Brain pericyte (primary cell): ENCODE measurements at regions not wholly inside any gene's neighbourhood (a gene's known extent, or its start where the extent isn't known, plus 50 kb on each side); places are given as distances from the start of the nearest gene placed in this dataset.
A peak's percentile ranks its signal among the peaks of the same experiment; 100 is the strongest.
"Not testable (repeated sequence)": the region's sequence is repeated elsewhere in the genome, so short reads cannot be mapped to it uniquely, and the experiment has no call there.

Experiments used
- DNase-seq: peaks from one replicate; pipeline ENCODE4 v3.0.0-alpha.2; 2012; ENCODE audit warnings: low read depth, low spot score

- DNase-seq = no peak
Observed at GRCh38 chr22:48631288-48631863, 1196.3 kb downstream of the BRD1 start.

DNA sequence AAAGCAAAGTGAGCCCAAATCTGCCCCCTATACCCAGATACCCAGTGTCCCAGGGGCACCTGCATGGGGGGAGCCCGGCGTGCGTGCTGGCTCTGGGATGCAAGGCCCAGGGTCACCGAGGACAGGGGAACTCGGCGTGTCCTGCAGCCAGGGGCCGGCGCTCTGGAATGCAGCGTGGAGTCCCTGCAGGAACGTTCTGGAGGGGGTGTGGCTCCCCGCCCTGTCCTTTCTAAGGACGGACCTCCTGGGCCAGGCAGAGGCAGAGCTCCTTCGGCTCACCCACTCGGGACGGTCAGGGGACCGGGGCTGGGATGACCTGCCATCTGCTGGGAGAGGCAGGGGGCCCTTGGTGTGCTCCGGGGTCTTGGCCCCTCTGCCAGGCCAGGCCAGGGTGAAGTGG lies 1196.8 kb downstream of the BRD1 start:
- DNase-seq = no peak

DNA sequence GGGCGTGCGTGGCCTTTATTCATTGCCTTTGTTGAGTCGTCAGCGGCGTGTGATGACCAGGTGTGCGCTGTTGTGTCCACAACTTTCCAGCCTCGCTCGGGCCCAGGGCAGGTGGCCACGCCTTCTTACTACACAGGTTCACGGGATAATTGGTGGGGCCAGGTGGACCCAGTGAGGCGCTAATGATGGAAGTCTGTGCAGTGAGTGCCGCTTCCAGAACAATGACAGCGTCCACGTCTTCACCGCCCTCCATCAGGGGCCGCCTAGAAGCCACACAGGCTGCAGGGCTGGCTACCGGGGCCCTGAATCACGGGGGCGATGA lies 1197.3 kb downstream of the BRD1 start:
- DNase-seq = no peak

- DNase-seq = no peak
Observed at GRCh38 chr22:48629631-48630432, 1197.8 kb downstream of the BRD1 start.

DNA sequence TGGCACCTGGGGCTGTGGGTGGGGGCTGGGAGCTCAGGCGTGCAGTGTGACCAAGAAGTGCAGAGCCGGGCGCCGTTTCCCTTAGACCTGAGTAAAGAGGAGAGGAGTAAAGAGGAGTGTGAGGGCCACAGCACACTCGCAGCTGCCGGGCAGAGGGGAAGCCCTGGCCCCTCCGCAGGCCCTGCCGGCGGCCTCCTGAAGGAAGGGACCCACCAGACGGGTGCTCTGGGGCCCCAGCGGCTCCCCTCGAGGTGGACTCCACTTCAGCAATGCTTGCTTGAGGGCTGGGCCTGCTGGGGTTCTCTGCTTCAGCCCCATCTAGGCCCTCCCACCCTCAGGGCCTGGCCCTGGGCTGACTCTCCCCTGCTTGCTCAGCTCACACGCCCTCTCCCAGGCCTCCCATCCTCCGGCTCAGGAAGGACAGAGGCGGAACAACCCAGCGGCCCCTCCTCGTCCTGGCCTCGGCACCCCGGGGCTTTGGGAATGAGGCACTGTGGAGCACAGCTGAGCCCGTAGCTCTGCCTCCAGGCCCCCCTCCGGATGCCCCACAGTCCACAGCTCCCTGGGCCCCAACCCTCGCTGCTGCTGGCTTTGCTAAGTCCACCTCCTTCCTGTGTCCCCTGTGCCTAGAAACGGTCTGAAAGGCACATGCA lies 1198.7 kb downstream of the BRD1 start:
- DNase-seq = peak; percentile 24

DNA sequence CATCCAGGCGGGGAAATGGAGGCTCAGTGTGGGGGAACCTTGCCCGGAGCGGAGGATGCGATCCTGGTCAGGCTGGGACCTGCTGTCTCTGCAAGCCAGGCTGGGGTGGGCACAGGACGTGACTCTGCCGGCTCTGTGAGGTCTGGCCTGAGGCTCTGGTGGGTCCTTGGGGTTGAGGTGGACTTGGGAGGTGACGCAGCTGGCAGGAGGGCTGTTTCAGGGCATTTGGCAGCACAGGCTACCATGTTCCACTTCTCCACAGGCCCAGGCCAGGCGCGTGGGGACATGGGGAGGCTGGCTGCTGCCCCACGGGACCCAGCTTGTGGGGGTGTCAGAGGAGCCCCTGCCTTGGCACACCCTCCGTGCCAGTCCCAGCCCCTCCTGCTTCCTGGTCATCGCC lies 1199.7 kb downstream of the BRD1 start:
- DNase-seq = no peak

DNA sequence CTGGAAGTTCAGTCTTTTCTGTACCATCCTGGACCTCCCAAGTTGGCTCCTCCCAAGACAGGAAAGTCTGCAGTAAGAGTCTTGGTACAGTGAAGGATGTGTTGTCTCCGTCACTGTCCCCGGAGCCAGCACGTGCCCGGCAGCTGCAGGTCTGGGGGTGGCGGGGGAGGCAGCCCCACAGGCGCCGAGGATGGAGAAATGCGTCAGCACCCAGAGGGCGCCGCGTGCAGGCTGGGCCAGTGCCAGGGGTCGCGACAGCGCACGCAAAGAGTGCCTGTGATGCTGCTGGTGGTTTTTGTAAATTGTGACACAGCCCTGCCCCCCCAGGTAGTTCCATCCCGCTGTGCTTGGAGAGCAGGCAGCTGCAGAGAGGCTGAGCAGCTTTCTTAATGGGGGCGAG lies 1200.5 kb downstream of the BRD1 start:
- peak; percentile 32 for DNase-seq

- DNase-seq = no peak
Observed at GRCh38 chr22:48624401-48624800, 1203.3 kb downstream of the BRD1 start.

GRCh38 chr22:48622891-48623545 lies 1204.7 kb downstream of the BRD1 start:
- no peak for DNase-seq

DNA sequence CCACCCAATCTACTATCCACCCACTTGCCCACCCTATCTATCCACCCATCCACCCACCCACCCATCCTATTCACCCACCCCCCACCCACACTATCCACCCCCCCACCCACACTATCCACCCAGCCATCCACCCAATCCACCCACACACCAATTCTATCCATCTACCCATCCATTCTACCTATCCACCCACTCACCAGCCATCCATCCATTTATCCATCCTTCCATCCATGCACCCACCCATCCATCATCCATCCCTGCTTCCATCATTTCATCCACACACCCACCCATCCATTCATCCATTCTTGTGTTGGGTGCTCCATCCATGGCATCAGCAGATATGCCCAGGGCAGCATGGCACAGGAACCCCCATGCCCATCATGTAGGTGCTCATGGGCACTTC lies 1206.6 kb downstream of the BRD1 start:
- DNase-seq = no peak

DNA sequence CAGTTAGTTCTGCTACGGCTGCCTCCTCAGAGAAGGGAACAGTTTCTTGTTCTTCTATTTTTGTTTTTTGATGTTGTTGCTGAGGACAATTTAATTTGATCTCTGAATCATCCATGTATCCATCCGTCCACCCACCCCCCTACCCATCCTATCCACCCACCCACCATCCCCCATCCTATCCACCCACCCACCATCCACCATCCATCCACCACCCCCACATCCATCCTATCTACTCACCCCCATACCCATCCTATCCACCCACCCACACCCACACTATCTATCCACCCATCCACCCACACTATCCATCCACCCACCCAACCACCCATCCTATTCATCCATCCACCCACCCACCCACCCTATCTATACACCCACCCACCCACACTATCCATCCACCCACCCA lies 1207.2 kb downstream of the BRD1 start:
- not testable (repeated sequence) for DNase-seq

- no peak for DNase-seq
Observed at GRCh38 chr22:48619721-48620120, 1208.0 kb downstream of the BRD1 start.

DNA sequence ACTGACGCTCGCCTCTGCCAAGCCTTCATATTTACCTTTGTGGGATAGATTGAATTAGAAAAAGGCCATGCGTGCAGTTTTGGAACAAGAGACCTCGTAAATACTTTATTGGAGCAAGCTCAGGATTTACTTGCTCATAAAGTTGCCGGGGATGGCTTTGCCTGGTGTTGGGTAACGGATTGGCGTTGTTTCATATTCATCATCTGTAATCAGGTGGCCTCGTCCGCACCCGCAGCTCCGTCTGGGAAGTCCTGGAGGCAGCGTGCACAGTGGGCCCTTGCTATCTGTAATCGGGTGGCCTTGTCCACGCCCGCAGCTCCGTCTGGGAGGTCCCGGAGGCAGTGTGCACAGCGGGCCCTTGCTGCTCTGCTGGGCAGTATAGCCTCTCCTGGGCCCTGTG lies 1209.3 kb downstream of the BRD1 start:
- DNase-seq = no peak

DNA sequence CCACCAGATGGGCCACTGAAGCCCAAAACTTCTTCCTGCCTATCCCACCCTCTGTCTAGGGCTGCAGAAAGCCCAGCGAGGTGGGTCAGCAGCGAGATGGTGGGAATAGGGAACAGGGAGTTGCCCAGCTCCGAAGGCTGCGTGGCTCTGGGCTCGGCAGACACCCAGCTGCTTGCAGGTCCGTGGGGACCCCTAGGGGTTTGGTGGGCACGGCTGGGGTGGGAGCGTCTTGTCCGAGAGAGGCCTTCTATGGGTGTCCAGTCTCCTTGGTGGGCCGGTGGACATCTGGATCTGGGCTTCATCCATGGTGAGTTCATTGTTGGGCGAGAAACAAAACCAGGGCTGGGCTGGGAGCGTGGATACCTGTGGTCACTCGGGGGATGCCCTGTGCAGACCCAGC lies 1211.0 kb downstream of the BRD1 start:
- DNase-seq = no peak

DNA sequence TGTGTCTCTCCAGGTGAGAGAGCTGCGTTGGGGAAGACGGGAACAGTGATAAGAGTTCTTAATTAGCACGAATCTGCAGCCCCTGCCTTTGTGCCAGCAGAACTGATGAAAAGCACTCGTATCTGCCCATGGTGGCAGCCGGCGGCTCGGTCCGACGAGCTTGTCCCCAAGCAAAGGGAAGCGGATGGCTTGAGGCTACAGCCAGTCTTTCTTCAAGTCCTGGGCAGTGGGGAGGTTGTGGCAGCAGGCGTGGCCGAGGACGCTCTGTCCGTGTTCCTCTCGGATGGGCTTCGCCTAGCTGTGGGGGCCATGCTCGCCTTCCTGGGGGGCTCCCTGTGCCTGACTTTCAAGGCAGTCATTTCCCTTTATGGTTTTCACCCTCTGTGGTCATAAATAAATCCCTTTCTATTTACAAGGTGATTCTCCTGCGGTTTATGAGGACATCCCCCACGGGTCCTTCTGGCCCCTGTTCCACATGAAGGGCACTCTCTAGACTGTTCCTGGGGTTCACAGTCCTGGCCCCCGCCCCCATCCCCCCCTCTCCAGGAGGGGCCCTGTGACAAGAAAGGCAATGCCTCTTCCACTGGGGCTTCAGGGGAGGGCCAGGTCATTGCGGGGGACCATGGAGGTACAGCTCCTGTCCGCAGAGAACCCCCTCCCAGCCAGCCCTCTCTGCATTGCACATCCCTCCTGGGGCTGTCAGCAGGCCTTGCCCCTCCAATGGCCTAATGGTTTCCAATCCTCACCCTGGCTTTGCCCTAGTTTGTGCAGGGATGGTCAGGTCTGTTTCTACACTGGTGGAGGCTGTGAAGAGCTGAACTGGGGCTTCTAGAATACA lies 1212.3 kb downstream of the BRD1 start:
- no peak for DNase-seq

- no peak for DNase-seq
Observed at GRCh38 chr22:48613566-48614200, 1214.0 kb downstream of the BRD1 start.

GRCh38 chr22:48612077-48612995 lies 1215.3 kb downstream of the BRD1 start:
- no peak for DNase-seq

- no peak for DNase-seq
Observed at GRCh38 chr22:48609279-48609865, 1218.3 kb downstream of the BRD1 start.

DNA sequence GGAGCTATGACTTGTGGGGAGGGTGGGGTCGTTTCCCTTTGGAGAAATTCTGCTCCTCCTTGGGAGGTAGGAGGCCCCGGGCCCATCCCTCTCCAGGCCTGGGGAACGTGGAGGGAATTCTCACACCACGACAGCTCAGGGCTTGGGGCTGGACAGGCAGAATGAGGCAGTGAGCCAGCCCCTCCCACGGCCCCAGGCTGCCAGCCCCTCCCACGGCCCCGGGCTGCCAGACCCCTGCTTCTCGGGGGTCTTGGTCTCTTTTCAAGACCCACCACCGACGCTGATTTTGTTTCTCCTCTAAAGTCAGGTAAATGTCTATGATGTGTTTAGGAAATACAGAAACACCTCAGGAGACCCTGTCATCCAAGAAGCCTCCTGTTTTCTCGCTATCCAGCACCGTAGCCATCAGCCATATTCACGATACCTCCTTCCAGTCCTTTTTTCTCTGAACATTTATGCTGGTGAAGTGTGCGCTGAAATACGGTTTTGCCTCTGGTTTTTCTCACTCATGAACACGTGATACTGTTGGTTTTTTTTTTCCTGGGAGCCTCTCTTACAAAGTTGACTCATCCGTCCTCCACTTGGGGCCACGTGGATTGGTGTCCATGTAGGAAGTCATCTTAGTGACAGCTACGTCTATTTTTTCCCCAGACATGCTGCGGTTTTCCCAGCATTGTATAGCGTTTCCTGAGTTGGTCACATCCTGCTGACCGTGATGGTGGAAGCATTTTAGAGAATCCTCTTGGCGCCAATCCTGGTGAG lies 1219.6 kb downstream of the BRD1 start:
- DNase-seq = no peak
